ENCODE measurements at regions not wholly inside any gene's neighbourhood (a gene's known extent, or its start where the extent isn't known, plus 50 kb on each side); places are given as distances from the start of the nearest gene placed in this dataset.
A peak's percentile ranks its signal among the peaks of the same experiment; 100 is the strongest.
"Not testable (repeated sequence)": the region's sequence is repeated elsewhere in the genome, so short reads cannot be mapped to it uniquely, and the experiment has no call there.

DNA sequence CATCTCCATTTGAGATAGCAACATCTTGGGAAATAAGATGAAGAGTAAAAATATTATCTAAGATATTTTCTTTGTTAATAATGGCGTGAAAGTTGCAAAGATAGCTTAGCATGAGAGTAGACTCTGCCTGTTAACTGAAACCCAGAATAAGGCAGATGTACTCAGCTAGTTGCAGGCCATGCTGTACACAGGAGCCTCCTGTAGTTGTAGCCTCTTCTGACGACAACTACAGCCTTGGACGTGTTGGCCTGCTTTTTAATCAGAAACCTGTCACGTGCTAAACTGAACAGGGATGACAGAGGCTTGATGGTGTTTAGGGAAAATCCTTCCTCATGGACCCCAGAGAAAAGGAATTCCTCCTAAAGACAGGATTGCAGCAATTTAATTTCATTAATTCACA lies 155.1 kb upstream of the TMEM229A start:
- no peak for DNase-seq (ENCODE audit: low read depth, low spot score)
- H3K27ac ChIP-seq, result no peak overlapping the region

GRCh38 chr7:124183649-124184048 lies 150.8 kb upstream of the TMEM229A start:
- DNase-seq (ENCODE audit: low read depth, low spot score), result no peak
- no peak overlapping the region for H3K27ac ChIP-seq

DNA sequence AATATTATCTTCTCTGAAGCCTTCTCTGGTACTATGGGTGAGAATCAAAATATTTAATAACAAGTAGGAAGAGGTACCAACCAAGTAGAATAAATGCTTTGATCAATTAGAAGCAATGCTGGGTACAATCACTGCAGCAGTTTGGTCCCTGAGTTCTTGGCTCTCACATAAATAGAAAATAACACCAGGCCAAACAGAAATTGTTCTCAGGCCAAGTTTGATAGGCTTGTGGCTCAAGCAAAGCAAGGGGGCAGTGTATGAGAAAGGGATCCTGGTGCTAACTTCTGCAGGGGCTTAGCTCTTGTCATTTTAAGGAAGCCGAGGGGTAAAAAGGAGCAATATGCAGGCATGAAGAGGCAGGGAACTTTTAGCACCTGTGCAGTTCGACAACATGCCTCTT lies 146.8 kb upstream of the TMEM229A start:
- DNase-seq (ENCODE audit: low read depth, low spot score), result no peak

DNA sequence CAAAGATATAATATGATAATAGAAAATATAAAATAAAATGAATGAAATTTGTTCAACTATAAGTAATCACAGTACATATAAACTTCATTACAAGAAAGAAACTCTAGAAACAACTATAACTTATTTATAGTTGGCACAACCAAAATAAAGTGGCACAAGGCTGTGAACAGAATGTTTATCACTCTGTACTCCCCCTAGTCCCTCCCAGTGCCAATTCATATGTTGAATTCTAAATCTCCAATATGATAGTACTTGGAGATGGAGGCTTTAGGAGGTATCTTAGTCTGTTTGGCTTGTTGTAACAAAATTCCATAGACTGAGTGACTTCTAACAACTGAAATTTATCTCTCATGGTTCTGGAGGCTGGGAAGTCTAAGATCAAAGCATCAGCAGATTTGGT lies 145.0 kb upstream of the TMEM229A start:
- no peak overlapping the region for H3K27ac ChIP-seq
- DNase-seq (ENCODE audit: low read depth, low spot score), result no peak

More for the DNA sequence above, 146.8 kb upstream of the TMEM229A start:
- no peak overlapping the region for H3K27ac ChIP-seq

DNA sequence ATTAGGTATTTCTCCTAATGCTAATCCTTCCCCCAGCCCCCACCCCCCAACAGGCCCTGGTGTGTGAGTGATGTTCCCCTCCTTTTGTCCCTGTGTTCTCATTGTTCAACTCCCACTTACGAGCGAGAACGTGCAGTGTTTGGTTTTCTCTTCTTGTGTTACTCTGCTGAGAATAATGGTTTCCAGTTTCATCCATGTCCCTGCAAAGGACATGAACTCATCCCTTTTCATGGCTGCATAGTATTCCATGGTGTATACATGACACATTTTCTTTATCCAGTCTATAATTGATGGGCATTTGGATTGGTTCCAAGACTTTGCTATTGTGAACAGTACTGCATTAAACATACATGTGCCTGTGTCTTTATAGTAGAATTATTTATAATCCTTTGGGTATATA lies 138.9 kb upstream of the TMEM229A start:
- not testable (repeated sequence) for DNase-seq (ENCODE audit: low read depth, low spot score); H3K27ac ChIP-seq

DNA sequence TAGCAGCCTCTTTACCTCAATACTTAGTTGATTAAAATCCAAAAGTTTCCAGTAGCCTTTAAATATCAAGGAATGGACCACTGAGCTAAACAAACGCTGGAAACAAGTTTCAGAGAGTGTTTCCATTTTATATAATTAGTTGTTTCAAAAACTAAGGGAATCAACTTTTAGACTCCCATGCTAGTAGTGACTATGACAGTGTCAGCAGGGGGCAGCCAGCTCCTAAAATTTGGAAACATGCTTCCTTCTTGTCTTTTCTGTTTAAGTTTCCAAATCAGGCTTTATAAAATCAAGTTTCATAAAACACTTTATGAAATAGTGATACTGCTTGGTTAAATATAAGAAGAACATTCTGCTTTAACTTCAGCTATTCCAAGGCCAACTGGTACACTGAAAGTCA lies 138.2 kb upstream of the TMEM229A start:
- H3K27ac ChIP-seq, result no peak overlapping the region
- no peak for DNase-seq (ENCODE audit: low read depth, low spot score)

DNA sequence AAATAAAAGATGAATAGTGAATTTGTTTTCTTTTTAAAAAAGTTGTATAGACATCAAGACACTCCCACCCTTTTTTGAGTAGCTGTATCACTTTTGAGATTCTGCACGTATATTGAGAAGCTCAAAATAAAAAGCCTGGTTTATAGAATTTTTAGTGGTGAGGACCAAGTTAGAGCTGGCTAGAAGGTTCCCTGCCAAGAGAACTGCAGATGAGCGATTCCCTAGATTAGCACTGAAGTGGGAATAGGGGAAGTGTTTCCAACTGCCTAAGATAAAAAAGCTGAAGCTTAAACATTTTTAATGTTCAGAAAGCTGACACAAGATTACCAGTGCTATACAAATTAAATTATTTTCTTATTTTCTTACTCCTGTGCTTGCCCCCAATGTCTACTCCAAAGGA lies 135.7 kb upstream of the TMEM229A start:
- no peak for DNase-seq (ENCODE audit: low read depth, low spot score)
- no peak overlapping the region for H3K27ac ChIP-seq

DNA sequence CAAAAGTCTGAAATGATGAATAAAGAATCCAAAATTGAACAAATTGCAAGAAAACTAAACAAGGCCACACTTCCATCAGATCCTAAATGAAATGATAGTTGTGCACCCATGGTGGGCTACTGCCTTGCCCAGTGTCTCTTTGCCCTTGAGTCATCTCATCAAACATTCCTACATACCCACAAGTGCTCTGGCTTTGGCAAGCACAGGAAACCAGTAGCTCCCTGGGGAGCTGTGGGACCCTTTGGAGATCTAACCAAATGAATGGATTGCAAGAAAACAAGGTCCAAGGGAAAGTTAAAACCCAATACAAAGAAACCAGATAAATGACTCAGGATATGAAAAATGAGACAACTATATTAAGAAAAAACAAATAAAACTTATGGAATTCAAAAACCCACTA lies 129.8 kb upstream of the TMEM229A start:
- no peak for DNase-seq (ENCODE audit: low read depth, low spot score)
- no peak overlapping the region for H3K27ac ChIP-seq

DNA sequence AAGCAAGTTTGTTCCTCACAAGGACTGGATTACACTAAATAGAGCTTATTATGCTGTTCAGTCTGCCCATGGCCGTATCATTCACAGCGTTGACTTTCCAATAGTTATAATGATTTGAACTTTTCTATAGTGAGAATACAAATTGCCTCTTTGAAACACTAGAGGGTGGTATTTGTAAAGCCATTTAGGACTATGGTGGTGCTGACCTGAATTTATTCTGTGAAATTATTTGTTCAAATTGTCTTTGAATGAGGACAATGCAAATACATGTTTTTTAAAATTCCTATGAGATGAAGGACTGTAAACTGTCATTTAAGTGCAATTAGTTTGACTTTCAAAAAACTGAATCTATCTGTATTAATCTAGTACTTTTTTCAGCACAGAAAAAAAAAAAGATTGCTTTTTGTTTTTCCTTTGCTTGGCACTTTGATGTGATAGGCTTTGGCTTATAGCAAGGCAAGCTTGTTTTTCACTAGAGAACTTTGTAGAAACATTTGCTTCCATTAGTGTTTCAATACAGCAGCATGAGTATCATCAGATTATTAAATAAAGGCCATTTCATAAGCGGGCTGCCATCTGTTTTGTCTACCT lies 122.7 kb upstream of the TMEM229A start:
- no peak for DNase-seq (ENCODE audit: low read depth, low spot score)
- no peak overlapping the region for H3K27ac ChIP-seq

DNA sequence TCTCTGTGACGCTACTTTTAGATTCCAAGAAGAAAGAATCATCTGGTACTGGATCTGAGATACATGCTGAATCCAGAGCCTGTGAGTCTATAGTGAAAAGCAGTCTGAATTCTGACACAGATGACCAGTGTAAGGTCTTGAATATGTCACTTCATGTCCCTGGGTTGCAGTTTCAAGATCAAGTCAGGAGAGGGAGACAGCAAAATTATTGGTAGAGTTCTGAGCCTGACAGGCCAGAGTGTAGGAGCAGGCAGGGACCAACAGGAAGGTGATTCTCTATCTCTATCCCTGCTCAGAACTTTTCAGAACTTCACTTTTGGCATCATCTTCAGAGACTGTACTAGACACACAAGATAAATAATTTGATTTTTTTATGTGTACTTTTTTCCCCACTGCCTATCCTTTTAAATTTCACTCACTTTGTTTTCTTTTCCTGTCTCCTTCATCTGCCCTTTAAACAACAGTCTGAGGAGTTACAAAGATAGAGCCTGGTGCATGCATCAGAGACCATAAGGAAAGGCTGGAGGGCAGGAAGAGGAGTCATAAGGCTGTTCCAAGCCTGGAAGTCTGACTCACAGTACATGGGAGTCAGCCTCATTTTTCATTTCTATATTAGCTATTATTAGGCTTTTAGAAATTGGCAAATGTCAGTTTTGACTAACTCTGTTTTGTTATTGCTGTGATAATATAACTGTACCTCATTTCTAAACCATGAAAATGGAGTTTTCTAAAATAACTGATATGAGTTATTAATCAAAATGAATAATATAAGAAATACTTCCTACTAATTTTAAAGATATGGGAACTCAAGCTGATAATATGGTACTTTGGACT lies 120.2 kb upstream of the TMEM229A start:
- peak overlapping the region; percentile 11 for H3K27ac ChIP-seq
- no peak for DNase-seq (ENCODE audit: low read depth, low spot score)

- H3K27ac ChIP-seq, result no peak overlapping the region
These were observed 104.8 kb upstream of the TMEM229A start for GRCh38 chr7:124137664-124138063.

GRCh38 chr7:124124201-124124600 lies 91.3 kb upstream of the TMEM229A start:
- no peak overlapping the region for H3K27ac ChIP-seq
- no peak for DNase-seq (ENCODE audit: low read depth, low spot score)

More at GRCh38 chr7:124137664-124138063, 104.8 kb upstream of the TMEM229A start:
- DNase-seq (ENCODE audit: low read depth, low spot score), result no peak

DNA sequence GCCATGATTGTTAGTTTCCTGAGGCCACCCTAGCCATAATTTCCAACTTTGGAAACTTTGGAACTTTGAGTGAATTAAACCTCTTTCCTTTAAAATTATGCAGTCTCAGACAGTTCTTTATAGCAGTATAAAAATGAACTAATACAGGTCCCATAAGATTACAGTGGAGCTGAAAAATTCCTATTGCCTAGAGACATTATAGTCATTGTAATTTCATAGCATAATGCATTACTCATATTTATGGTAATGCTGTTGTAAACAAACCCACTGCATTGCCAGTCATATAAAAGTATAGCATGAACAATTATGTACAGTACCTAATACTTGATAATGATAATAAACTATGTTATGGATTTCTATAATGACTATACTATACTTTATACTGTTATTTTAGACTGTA lies 88.0 kb upstream of the TMEM229A start:
- H3K27ac ChIP-seq, result no peak overlapping the region
- DNase-seq (ENCODE audit: low read depth, low spot score), result no peak

DNA sequence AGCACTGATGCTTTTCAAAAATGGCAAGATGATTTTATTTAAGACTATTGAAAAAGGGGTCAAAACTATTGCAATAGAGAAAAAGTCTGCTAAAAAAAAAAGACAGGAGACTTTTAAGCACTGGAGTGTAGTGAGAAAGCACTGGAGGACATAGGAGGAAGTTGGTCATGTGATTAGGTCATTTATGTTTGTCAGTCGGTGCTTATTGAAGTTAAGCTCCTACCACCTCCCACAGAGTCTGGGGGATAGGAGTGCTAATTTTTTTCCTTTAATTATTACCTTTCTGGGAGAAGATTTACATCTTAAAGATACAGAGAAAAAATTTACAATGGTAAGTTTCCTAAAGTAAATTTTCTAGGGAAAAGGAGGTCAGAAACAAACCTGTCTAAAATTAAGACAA lies 80.2 kb upstream of the TMEM229A start:
- no peak overlapping the region for H3K27ac ChIP-seq
- DNase-seq (ENCODE audit: low read depth, low spot score), result no peak

GRCh38 chr7:124106575-124106974 lies 73.7 kb upstream of the TMEM229A start:
- no peak overlapping the region for H3K27ac ChIP-seq
- no peak for DNase-seq (ENCODE audit: low read depth, low spot score)

DNA sequence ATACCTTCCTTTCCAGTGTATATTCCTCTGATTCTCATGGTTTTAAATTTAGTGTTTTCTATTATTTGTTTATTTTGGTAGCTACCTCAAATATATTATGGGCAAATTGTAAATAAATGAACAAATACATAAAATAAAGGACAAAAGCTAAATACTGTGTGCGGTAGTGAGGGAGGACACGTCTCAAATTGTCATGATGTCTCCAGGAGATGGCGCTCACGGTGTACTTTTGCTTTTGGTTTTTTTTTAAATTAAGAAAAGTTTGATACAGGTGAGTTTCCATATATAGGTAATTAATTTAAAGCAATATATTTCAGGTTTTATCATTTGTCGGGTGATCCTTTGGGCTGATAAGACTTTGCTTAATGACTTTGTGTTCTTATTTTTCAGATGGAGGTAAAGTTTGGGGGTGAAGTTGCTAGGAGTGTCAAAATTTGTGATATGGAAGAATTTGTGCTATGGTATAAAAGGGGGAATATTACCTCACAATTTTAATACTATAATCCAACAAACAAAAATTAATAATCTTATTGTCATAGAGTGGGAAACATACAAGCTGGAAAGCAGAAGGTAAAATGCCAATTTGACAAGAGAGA lies 68.4 kb upstream of the TMEM229A start:
- no peak overlapping the region for H3K27ac ChIP-seq
- no peak for DNase-seq (ENCODE audit: low read depth, low spot score)

DNA sequence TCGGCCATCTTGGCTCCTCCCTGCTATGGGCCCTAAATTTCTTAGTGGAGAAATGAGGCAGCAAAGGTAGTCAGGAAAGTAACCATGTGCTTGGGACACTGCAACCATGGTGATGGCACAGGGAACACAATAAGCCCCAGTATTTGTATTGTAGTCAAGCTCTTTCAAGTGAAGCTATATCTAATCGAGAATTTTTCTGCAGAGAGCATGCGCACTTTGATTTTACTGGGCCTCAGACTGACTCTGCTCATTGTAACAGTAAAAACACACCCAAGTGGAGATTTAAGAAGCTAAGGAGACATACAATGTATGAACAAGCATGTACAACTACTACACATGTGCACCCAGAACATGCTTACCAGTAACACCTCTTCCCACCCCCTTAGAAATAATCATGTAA lies 67.3 kb upstream of the TMEM229A start:
- no peak overlapping the region for H3K27ac ChIP-seq
- no peak for DNase-seq (ENCODE audit: low read depth, low spot score)

- H3K27ac ChIP-seq; DNase-seq (ENCODE audit: low read depth, low spot score): not testable (repeated sequence)
These were observed 66.7 kb upstream of the TMEM229A start for GRCh38 chr7:124099585-124099984.

DNA sequence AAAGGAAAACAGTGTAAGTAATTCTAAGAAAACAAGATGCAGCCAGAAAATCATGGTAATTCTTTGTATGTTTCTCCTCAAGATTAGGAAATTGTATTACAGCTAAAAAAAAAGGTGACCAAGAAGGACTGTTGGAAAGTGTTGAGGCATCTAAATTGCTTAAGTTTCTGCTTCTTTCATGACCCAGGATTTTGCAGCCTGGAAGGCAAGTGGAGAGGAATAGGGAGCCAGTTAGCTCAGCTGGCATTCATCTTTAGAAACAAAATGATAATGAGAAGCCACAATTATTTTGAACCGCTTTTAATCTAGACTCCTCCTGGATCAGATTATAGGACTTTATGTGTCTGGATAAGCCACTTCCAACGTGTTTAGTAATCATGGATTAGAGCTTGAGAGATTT lies 56.8 kb upstream of the TMEM229A start:
- H3K27ac ChIP-seq, result no peak overlapping the region
- DNase-seq (ENCODE audit: low read depth, low spot score), result no peak

- H3K27ac ChIP-seq, result no peak overlapping the region
- DNase-seq (ENCODE audit: low read depth, low spot score), result no peak
These were observed 55.7 kb upstream of the TMEM229A start for GRCh38 chr7:124088590-124088989.

DNA sequence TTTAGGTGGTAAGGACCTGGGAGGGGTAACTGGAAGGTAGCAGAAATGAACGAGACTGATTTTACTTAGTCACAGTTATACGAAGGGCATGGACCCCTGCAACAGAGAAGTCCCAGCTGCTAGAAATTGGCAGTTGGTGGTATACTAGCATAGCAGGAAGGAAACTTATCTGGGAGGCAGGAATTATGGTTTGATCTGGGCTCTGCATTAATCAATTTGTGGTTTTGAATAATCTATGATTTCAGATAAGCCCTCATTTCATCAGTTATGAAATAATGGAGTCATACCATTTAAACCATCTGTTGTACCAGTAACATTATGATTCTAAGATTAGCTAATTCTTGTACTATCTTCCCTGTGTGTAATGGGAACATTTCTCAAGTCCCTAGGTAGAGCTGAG lies 54.0 kb upstream of the TMEM229A start:
- DNase-seq (ENCODE audit: low read depth, low spot score), result no peak
- no peak overlapping the region for H3K27ac ChIP-seq

- no peak overlapping the region for H3K27ac ChIP-seq
- DNase-seq (ENCODE audit: low read depth, low spot score), result no peak
These were observed 52.3 kb upstream of the TMEM229A start for GRCh38 chr7:124085179-124085578.
